ENCODE measurements at regions not wholly inside any gene's neighbourhood (a gene's known extent, or its start where the extent isn't known, plus 50 kb on each side); places are given as distances from the start of the nearest gene placed in this dataset.

GRCh38 chr2:220705678-220706077, 866.4 kb downstream of the EPHA4 start:
- TF ChIP-seq CTCF (IDR thresholded peaks at IDR 0.05) (no peak), POLR2AphosphoS5 (IDR thresholded peaks at IDR 0.05) (no peak)
